GM21723 (cell line): ENCODE measurements at regions not wholly inside any gene's neighbourhood (a gene's known extent, or its start where the extent isn't known, plus 50 kb on each side); places are given as distances from the start of the nearest gene placed in this dataset.

Experiments
- ATAC-seq: cut with Tn5 transposase; IDR thresholded peaks from one replicate; pipeline ENCODE4 v1.9.1; 2021; ENCODE audit warnings: mild to moderate bottlenecking, moderate library complexity; ENCODE audit not compliant: unreplicated experiment

DNA sequence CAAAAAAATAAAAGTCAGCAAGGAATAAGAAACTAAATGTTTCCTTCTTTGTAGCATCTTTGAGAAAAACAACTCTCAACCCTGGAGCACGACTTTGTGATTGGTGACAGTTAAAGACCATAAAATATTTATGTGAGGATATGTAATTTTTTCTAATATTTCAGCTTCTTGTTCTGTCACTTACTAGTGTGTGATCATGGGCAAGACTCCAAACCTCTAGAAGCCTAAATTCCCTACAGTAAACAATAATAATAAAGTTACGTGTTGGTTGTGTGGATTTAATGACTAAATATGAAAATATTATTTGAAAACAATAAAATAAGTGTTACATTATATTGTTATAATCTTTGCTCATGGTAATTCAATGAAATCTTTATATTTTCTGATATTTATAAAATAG is 735.6 kb upstream of the MARCKS start:
- ATAC-seq: no peak

DNA sequence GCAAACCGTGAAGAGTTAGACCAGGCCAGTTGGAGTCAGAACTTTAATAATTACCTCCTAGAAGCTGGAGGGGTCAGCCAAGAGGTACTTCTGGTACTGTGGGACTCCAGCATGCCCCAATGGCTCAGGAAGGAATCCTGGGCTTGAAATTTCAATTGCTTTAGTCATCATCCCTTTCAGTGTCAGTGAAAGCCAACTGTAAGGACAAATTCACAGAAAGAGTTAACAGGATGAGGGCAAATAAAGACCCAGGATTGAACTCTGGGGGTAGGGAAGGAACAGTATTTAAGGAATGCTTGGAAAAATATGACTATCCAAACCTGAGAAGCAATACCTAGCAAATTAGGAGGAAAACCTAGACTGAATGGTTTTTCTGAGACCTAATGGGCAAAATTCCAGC is 735.1 kb upstream of the MARCKS start:
- ATAC-seq: no peak

DNA sequence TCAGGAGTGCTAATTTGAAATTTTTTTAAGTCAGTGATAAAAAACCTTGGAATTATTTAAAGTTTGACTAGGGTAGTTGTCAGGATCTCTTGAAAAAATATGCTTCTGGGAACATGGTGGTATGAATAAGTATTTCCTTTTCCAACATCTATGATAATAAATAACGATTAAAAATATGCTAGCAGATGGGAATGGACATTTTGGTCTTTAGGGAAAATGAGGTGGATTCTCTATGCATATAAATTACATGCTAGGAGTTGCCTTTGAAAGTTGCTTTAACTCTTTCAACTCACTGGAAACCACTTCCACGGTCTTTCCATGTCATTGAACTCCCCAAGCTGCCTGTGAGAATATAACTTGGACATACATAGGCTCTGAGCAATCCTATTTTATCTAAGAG is 731.5 kb upstream of the MARCKS start:
- ATAC-seq: no peak

GRCh38 chr6:113127786-113128419 is 729.2 kb upstream of the MARCKS start:
- no peak for ATAC-seq

DNA sequence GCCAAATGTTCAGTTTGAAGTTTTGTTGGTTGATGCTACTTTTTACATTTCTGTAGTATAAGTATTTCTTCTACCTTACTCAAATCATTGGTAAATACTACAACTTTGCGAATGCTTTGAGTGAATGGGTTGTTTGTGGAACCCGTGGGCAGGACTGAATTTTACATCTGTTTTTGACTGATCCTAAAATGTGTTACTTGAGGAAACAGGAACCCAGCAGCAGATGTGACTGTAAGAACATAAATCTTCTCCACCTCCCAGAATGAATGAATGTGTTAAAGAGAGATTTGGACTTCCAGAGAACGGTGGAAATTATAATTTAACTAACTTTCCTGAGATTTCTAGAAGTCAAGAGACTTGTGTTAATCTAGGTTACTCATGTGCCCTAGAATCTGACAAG is 728.5 kb upstream of the MARCKS start:
- ATAC-seq: no peak

DNA sequence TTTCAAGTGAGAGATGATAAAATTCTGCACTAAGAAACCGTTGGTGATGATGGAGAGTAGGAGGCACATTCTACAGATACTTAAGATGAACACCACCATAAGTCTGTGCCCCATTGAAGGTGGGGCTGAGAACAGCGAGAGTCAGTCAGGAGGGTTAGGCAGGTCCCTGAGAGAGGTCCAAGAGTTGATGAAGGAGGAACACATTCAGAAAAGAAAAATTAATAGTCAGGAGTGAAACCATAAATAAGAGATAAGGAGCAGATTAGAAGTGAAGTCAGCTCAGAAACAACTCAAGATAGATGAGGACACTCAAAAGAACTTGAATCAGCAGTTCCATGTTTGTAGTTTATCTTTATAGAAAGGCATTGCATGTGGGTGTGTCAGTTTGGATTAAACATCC is 727.2 kb upstream of the MARCKS start:
- no peak for ATAC-seq

DNA sequence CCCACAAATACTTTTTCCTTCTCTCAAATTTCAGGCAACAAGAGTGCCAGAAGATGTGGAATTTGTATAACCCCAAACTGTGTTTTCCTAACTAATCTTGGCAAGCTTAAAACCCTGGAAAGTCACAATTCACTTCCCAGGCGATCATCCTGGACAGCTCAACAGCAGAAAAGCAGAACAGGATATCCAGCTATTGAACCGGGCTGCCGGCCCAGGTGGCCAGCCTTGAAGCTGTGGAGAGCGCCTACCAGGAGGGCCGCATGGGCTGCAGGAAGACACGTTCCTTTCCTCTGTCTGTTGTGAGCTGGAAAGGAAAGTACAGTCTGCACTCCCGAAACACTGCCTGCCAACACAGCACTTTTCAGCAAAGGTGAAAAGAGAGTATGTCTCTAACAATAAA is 719.7 kb upstream of the MARCKS start:
- ATAC-seq: no peak

DNA sequence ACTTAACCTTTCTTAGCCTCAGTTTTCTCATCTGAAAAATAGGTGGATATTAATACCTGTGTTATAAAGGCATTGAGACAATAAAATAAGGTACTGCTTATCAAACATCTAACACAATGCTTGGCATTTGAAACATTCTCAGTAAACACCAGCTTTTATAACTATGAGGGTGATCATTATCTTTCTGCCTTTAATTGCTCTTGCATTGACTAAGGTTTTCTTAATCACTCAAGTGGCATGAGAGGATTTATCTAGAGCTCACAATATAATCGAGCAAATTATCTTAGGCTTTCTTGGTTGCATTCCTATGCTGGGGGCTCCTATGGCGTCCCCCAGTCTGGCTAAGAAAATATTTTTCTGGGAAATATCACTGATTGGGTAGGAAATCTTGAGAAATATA is 716.4 kb upstream of the MARCKS start:
- ATAC-seq: no peak

GRCh38 chr6:113141901-113142300 is 715.2 kb upstream of the MARCKS start:
- ATAC-seq: no peak

- no peak for ATAC-seq
These were observed 714.4 kb upstream of the MARCKS start for GRCh38 chr6:113142671-113143174.

DNA sequence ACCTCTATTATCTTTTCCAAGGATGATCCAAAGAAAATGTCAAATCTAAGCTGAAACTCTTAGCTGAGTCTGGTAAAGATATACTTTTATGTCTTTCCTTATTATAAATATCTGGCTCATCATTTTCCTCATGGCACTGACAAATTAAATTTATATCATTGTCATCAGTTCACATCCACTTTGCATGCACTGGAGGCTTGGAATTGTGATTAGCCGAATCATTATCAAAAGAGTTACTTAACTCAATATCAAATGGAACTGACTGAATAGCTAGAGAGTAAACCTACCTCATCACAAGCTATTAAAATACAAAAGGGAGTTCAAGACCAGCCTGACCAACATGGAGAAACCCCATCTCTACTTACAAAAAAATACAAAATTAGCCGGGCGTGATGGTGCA is 713.9 kb upstream of the MARCKS start:
- no peak for ATAC-seq

DNA sequence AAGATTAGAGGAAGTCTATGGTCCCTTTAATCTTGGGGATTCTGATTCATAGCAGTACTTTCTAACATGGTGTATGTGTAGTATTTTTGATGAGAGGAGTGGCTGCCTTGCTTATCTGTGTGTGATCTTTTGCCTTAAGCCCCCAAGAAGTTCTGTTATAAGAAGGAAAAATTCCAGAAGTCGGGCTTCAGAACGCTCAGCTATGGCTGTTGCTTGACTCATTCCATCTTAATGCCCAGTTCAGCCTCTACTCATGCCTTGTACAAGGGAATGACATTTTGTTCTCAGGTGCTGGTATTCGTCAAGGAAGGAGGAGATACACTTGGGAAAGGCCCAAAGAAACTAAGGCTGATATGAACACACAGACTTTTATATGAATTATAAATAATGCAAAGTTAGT is 713.0 kb upstream of the MARCKS start:
- no peak for ATAC-seq

GRCh38 chr6:113146878-113147277 is 710.3 kb upstream of the MARCKS start:
- no peak for ATAC-seq

DNA sequence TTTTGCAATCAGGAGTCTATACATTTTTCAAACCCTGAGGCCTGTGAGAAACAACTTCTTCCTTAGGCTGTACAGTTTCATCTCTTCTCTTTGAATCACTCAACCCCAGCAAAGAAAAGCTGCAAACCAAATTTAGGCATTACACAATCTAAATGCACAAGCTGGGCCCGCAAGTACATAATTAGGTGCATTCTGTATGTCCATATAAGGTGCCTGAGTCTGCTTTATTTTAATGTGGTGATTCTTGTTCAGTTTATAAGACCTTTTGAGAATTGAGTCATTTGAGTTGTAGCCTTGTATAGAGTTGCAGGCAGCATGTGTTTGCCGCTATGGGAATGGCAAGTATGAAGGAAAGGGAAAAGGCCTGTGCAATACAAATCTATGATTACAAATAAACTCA is 709.6 kb upstream of the MARCKS start:
- no peak for ATAC-seq

DNA sequence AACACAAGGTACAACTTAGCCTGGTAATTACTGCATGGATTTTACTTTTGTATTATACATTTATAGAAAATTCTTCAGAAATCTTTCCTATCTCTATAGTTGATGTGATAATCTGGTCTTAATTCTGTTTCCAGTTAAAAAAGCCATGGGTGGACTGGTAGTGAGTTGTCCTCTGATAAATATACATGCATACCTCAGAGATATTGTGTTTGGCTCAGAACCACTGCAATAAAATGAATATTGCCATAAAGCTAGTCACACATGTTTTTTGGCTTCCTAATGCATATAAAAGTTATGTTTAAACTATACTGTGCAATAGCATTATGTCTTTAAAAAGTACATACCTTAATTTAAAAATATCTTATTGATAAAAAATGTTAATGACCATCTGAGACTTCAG is 708.6 kb upstream of the MARCKS start:
- ATAC-seq: no peak

DNA sequence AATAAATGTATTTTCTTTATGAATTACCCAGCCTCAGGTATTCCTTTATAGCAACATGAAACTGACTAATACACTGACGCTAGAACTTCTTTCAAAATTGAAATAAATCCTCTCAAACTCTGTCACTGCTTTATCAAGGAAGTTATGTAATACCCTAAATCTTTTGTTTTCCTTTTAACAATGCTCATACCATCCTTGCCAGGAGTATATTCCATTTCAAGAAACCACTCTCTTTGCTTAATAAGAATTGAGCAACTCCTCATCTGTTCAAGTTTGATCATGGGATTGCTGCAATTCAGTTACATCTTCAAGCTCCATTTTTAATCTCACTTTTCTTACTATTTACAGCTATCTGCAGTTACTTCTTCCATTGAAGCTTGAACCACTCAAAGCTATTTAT is 707.6 kb upstream of the MARCKS start:
- no peak for ATAC-seq

DNA sequence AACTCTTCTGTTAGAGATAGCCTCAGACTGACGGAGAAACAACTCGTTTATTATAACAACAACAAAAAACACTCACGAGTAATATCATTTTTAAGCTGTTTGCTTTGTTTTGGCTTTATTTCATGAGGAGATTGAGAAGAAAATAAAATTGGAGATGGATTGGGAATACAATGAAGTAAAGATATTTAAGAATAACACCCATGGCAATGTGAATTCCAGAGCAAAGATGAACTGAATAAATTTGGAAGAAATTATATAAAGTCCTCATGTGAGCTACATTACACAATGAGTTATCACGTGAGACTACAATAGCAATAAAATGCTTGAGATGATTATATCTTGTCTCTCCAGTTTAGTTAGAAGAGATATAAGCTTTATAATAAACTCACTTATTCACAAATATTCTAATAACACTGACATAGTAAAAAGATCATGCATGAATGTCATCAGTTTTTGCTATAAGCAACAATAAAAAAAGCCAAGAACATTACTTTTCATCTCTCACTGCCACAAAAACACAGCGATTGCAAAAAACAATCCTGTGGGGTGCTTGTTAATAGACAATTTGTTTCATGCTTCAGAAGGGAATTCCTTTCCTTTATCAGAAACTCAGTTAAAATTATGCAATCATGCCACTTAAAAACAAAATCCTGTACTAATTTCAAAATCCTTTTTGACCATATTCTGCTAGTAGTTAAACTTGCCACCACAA is 696.7 kb upstream of the MARCKS start:
- ATAC-seq: no peak

DNA sequence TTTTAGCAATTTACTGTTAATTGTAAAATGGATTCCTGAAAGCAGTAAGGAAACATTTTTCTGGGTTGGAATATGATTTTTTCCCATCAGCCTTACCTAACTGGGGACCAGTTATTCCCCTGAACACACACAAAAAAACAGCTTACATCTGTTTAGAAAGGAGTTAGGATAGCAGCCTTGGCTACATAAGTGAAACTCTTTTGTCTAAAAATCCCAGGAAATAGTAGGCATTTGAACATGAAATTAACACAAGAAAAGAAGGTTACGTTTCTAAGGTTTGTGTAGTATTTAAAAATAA is 696.2 kb upstream of the MARCKS start:
- ATAC-seq: no peak

DNA sequence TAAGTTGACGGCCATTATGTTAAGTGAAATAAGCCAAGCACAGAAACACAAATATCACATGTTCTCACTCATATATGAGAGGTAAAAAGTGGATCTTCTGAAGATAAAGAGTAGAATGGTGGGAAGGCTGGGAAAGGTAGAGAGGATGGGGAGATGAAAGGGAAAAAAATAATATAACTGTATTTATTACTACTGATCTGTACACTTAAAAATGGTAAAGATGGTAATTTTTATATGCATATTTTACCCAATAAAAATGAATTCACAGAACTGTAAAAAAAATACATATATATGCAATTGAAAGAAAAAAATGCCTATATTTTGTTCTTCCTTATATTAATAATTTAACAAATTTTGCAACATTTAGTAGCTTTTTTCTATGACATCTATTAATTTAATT is 694.4 kb upstream of the MARCKS start:
- ATAC-seq: no peak

- ATAC-seq: no peak
These were observed 689.1 kb upstream of the MARCKS start for GRCh38 chr6:113168057-113168456.

DNA sequence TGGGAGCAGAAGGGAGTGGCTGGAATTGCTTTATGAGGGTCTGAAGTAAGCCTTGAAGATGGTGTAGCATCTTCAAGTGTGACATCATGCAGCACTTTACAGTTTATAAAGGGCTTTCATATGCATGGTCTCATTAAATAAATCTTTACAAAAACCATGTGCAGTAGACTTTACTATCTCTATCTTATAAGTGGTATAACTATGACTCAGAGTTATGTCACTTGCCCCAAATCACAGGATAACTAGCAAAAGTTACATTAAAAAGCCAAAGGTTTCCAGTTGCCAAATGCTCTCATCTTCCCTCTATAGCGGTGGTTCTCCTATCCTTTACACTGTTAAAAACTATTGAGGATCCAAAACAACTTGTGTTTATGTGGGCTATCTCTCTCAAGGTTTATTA is 687.7 kb upstream of the MARCKS start:
- no peak for ATAC-seq

GRCh38 chr6:113170454-113170853 is 686.7 kb upstream of the MARCKS start:
- ATAC-seq: no peak

GRCh38 chr6:113171882-113172281 is 685.3 kb upstream of the MARCKS start:
- ATAC-seq: no peak
